GM19043 (cell line): ENCODE measurements at regions not wholly inside any gene's neighbourhood (a gene's known extent, or its start where the extent isn't known, plus 50 kb on each side); places are given as distances from the start of the nearest gene placed in this dataset.

ENCODE experiments used
- ATAC-seq: cut with Tn5 transposase; IDR thresholded peaks from one replicate; pipeline ENCODE4 v1.9.1; 2021; ENCODE audit warnings: low read depth; ENCODE audit not compliant: unreplicated experiment

DNA sequence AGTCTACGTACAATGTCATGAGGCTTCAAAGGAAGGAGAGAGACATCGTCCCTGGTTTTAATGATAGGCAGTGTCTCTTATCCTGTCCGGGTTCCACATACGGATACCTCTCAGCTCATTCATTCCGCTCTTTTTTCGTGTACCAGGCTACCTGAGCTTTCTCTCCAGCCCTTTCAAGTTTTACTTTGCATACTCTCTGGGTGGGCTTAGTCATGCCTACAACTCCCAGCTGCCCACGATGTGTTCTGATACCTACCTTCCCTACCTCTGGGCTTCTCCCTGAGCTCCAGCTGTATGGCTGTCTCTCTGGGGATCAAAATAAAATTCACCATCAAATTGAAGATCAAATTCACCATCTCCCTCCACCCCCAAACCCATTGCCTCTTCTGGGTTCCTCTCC is 354.0 kb upstream of the EEF2KMT start:
- no peak for ATAC-seq

- ATAC-seq: no peak
Measured at GRCh38 chr16:5450409-5451104, 353.0 kb upstream of the EEF2KMT start.

DNA sequence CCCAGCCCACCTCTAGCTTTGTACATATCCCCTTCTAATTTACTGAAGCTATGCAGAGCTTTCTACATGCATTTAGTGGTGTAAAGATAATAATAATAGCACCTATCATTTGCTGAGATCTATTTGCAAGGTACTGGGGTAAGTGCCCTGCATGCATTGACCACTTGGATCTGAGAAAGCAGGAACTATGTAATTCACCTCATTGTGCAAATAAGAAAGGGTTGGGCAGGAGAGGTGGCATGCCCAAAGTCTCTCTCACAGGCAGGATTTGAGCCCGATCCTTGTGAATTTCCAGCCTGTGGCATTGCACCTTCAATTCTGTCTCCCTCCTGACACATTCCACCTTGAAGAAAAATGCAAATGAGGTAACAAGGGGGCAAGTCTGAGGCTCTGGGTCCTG is 352.3 kb upstream of the EEF2KMT start:
- ATAC-seq: no peak

GRCh38 chr16:5448798-5449197 is 351.2 kb upstream of the EEF2KMT start:
- no peak for ATAC-seq

GRCh38 chr16:5447734-5448133 is 350.1 kb upstream of the EEF2KMT start:
- ATAC-seq: no peak

DNA sequence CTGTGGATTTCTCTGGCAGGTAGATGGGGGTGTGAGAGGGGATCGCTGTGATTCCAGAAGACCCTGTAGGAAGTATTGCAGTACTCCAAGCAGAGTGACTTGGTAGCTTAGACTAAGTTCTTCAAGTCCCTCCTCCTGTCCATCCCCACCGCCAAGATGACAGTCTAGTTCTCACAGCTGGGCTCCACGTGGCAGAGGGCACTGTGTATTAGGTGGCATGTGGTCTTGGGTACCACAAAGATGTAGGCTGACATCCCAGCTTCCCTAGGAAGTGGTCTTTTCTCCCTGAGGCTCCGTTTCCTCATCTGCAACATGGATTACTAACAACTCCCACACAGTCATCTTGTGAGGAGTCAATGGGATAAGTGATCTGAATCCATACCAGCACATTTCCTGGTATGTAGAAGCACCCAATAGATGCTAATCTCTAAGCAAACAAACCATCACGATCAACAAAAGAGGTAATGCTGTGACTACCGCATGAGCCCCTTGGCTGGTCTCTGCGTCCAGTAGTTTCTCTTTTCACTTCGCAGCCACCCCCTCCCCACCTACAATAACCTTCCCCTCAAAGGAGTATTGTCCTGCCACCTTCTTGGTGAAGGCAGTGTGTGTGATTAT is 349.1 kb upstream of the EEF2KMT start:
- ATAC-seq: no peak

GRCh38 chr16:5444189-5444588 is 346.6 kb upstream of the EEF2KMT start:
- ATAC-seq: no peak

- no peak for ATAC-seq
Measured at GRCh38 chr16:5442986-5443385, 345.4 kb upstream of the EEF2KMT start.

GRCh38 chr16:5442054-5442453 is 344.5 kb upstream of the EEF2KMT start:
- ATAC-seq: no peak

GRCh38 chr16:5438591-5438990 is 341.0 kb upstream of the EEF2KMT start:
- no peak for ATAC-seq

DNA sequence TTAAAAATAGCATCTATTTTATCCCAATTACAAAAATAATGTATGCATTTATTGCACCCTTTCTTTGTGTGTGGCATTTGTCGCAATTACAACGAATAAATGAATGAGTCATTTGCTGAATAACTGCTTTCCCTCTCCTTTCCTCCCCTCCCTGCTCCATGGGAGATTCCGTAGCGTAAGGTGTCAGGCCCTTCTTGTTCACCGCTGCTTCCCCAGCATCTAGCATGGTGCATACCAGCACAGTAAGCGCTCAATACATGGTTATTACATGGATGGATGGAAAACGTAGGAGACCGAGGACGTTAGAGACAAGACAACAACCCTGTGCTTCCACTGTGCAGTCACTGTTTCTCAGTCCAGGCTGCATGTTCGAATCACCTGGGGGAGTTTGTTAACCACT is 336.0 kb upstream of the EEF2KMT start:
- no peak for ATAC-seq

DNA sequence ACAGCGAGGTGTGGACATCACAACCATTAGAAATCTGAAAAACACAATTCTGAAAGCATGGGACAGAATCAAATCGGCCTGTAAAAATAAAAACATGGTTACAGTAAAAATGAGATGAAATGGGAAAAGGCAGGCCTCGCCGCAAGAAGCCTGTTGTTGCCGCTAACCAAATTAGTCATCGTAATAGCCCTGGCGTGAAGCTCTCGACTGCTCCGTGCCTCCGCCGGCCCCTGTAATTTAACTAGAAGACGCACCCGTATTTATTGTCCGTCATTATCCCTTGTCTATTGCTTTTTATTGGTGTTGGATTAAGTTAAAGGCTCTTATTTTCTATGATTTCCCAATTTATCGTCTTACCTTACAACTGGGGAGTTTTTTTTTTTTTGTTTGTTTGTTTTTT is 334.6 kb upstream of the EEF2KMT start:
- ATAC-seq: no peak

- no peak for ATAC-seq
Measured at GRCh38 chr16:5430598-5430997, 333.0 kb upstream of the EEF2KMT start.

DNA sequence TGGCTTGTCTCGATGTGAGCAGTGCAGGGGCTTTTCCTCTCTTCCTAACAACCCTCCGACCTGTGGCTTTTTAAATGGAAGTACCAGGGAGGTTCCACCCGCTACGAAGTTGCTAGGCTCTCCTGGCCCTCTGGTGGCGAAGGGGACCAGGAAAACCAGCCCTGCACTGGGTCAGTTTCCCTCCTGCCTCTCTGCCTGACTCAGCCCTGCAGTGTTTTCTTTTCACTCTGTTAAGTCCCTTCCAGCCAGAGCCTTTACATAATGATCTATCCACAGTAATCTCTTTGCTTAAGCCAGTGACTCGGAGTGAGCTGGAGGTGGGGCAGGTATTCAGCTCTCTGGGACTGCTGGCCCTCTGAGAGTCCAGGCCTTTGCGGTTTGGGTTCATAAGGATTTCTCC is 331.3 kb upstream of the EEF2KMT start:
- ATAC-seq: no peak

- ATAC-seq: no peak
Measured at GRCh38 chr16:5427571-5427970, 330.0 kb upstream of the EEF2KMT start.

GRCh38 chr16:5422643-5423496 is 325.3 kb upstream of the EEF2KMT start:
- ATAC-seq: no peak

GRCh38 chr16:5422047-5422446 is 324.5 kb upstream of the EEF2KMT start:
- no peak for ATAC-seq

DNA sequence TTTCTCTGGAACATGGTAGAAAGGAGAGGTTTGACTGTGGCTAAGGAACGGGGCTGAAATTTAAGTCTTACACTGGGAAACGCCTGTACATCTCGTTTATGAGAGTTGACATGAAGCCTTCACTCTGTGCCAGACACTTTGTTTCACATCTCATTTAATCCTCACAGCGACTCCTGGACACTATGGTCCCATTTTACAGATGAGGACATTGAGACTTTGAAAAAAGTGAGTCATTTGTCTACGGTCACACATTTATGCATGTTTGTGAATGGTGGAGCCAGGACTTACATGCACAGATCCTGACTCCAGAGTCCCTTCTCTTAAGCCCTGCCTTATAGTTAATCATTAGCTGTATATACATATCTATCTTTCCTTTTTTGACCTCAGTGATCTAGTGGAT is 318.4 kb upstream of the EEF2KMT start:
- ATAC-seq: no peak

DNA sequence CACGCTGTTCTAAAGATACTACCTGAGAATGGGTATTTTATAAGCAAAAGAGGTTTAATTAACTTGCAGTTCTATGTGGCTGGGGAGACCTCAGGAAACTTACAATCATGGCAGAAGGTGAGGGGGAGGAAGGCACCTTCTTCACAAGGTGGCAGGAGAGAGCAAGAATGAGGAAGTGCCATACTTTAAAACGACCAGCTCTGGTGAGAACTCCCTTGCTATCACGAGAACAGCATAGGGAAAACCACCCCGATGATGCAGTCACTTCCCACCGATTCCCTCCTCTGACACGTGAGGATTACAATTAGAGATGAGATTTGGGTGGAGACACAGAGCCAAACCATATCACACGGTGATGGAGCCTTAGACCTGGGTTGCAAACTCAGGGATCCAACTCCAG is 317.5 kb upstream of the EEF2KMT start:
- no peak for ATAC-seq

GRCh38 chr16:5412731-5413130 is 315.1 kb upstream of the EEF2KMT start:
- no peak for ATAC-seq

GRCh38 chr16:5398203-5398602 is 300.6 kb upstream of the EEF2KMT start:
- no peak for ATAC-seq

DNA sequence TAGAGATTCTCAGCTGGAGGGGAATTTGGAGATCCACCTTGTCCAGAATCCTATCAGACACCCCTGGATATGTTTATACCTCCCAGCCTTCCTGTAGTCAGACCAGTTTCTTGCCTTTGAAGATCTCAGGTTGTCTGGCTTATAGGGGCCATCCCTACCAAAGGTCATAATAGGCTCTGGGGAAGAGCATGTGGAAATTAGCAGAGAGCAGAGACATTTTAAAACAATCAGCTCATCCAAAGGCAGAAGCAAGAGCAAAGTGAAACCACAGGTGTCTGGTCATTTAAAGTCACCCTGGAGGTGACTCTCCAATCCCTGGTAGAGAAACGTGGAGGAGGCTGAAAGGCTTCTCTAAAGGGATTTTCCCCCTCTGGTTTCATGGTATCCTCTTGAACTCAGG is 299.3 kb upstream of the EEF2KMT start:
- ATAC-seq: no peak
